Type B pancreatic cell (in vitro differentiated cells): ENCODE measurements at regions not wholly inside any gene's neighbourhood (a gene's known extent, or its start where the extent isn't known, plus 50 kb on each side); places are given as distances from the start of the nearest gene placed in this dataset.

ENCODE experiments used
- DNase-seq: peaks from one replicate; pipeline ENCODE4 v3.0.0; 2021; ENCODE audit warnings: mixed read lengths; ENCODE audit not compliant: unreplicated experiment; ENCODE audit errors: extremely low spot score
- H3K27ac Mint-ChIP-seq: 2 replicates; pipeline ENCODE4 v1.8.0; 2021; ENCODE audit warnings: mild to moderate bottlenecking, mixed read lengths
- H3K27me3 Mint-ChIP-seq: 2 replicates; pipeline ENCODE4 v1.8.0; 2021; ENCODE audit warnings: mixed read lengths
- H3K36me3 Mint-ChIP-seq: 2 replicates; pipeline ENCODE4 v1.8.0; 2021; ENCODE audit warnings: mixed read lengths
- H3K4me1 Mint-ChIP-seq: one replicate; pipeline ENCODE4 v1.8.0; 2021; ENCODE audit warnings: mixed read lengths; ENCODE audit not compliant: unreplicated experiment
- H3K4me3 Mint-ChIP-seq: 2 replicates; pipeline ENCODE4 v1.8.0; 2021; ENCODE audit warnings: mild to moderate bottlenecking, mixed read lengths
- H3K9me3 Mint-ChIP-seq: 2 replicates; pipeline ENCODE4 v1.8.0; 2021; ENCODE audit warnings: mixed read lengths
- CTCF ChIP-seq: fragments of 200-600 bp; sonication (generic); conservative IDR thresholded peaks from 2 replicates; pipeline ENCODE4 v1.5.0; 2021; ENCODE audit warnings: antibody characterized with exemption, mild to moderate bottlenecking

DNA sequence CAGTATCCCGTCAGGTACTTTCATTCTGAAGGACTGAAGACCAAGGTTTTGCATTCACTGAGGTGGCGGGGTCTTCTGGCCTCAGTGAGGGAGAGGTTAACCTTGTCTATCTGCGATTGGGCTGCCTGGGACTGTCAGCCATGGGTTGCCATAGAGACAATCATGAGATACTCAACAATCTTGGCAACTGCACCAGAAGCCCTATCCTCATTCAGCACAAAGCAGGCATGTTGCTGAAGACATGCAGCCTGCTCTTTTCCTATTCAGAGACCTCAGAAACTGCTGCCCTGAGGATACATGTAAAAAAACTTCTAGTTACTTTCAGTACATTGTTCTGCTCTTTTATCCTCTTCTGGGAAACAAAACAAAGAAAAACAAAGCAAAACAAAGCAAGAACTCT, 146.3 kb upstream of the PIRT start:
- TF ChIP-seq CTCF = no peak
- no peak overlapping the region for H3K27ac Mint-ChIP-seq
- H3K36me3 Mint-ChIP-seq = no peaks in the 10 kb centered on the region
- H3K9me3 Mint-ChIP-seq = no peaks in the 10 kb centered on the region
- peaks cover 3% of the 10 kb centered on the region for H3K27me3 Mint-ChIP-seq
- H3K4me1 Mint-ChIP-seq = no peaks in the 10 kb centered on the region
- no peak overlapping the region for H3K4me3 Mint-ChIP-seq
- DNase-seq = no peak

DNA sequence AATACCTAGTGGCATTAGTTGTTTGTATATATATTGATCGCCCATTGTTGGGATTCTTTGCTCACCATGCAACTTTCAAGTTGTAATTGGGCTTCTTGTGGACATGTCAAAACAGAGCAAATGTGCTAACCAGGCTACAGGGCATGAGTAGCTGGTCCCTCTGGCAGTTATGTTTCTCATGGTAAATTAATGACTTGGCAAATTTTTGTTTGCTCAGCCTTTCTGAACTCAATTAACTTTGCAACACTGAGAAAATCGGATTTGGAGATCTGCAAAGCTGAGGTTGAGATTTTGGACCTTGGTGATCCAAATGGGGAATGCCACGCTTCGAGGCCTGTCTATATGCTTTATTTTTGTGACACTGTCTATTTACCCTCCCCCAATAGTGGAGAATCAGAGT, 138.5 kb upstream of the PIRT start:
- TF ChIP-seq CTCF = no peak
- H3K36me3 Mint-ChIP-seq = no peaks in the 10 kb centered on the region
- H3K4me1 Mint-ChIP-seq = no peaks in the 10 kb centered on the region
- H3K9me3 Mint-ChIP-seq = no peaks in the 10 kb centered on the region
- no peak overlapping the region for H3K27ac Mint-ChIP-seq
- H3K27me3 Mint-ChIP-seq = peaks cover 13% of the 10 kb centered on the region
- H3K4me3 Mint-ChIP-seq = no peak overlapping the region
- no peak for DNase-seq

DNA sequence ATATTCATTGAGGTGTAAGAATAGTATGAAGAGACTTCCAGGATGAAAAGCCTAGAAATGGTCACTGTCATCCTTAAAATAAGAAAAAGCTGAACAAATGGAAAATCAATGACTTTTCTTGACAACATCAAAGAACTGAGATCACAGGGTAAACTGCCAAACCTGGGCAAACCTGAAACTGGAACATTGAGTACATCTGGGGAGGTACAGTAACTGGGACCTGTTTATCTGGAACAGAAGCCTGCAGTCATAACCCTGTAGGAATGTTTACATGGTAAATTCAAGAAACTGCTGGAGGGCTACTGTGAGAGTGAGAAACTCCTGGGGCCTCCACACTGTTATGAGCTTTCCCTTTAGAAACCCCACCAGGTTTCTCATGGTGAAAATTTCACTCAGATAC, 130.1 kb upstream of the PIRT start:
- DNase-seq = no peak
- Mint-ChIP-seq H3K27ac (no peak overlapping the region), H3K9me3 (peaks cover 4% of the 10 kb centered on the region)

DNA sequence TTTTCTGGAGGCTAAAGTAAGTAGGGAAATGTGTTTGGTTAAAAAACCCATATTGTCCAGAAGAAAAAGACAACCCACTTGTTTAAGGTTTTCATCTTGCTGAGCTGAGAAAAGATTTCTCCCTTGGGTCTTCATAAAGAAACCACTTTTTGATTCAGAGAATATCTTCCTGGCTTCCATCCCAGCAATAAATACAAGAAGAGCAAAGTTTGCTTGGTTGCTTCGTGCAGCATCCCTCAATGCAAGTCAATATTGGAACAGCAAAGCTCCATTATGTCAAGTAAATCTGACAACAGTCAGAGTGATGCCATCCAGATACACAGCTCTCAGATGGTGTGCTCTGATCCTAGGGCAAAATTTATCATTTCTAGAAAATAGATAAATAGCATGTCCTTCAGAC, 118.9 kb upstream of the PIRT start:
- H3K27me3 Mint-ChIP-seq = peaks cover 4% of the 10 kb centered on the region
- DNase-seq = no peak
- H3K4me3 Mint-ChIP-seq = no peak overlapping the region
- no peaks in the 10 kb centered on the region for H3K36me3 Mint-ChIP-seq
- H3K9me3 Mint-ChIP-seq = no peaks in the 10 kb centered on the region
- no peak overlapping the region for H3K27ac Mint-ChIP-seq
- no peaks in the 10 kb centered on the region for H3K4me1 Mint-ChIP-seq
- no peak for TF ChIP-seq CTCF

More for the DNA sequence above, 130.1 kb upstream of the PIRT start:
- Mint-ChIP-seq H3K36me3 (no peaks in the 10 kb centered on the region), H3K27me3 (no peaks in the 10 kb centered on the region), H3K4me3 (no peak overlapping the region), H3K4me1 (no peaks in the 10 kb centered on the region)
- TF ChIP-seq CTCF = no peak

- Mint-ChIP-seq H3K36me3 (no peaks in the 10 kb centered on the region), H3K4me3 (no peak overlapping the region), H3K4me1 (no peaks in the 10 kb centered on the region), H3K27ac (no peak overlapping the region), H3K27me3 (peaks cover 31% of the 10 kb centered on the region), H3K9me3 (no peaks in the 10 kb centered on the region)
- no peak for TF ChIP-seq CTCF
- no peak for DNase-seq
These were observed 106.9 kb upstream of the PIRT start for GRCh38 chr17:10944819-10945218.

DNA sequence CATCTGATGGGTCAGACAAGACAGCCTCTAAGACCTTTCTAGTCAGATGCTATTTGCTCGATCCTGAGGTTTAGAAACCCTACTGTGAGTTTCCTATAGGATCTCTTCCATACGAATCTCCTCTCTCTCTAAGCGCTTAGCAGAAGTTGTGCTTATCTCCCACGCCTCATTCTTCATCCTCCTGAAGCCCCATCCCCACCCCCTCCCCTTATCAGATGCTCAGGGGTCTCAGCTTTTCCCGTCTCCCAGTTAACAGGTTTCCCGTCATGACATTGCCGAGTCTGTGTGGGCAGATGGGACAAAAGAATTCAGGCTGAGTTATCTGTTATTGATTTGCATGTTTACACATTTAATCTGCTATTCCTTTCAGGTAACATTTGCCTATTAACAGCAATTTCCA, 99.0 kb upstream of the PIRT start:
- no peaks in the 10 kb centered on the region for H3K36me3 Mint-ChIP-seq
- no peaks in the 10 kb centered on the region for H3K4me1 Mint-ChIP-seq
- no peak overlapping the region for H3K4me3 Mint-ChIP-seq
- no peak overlapping the region for H3K27ac Mint-ChIP-seq
- TF ChIP-seq CTCF = no peak
- DNase-seq = no peak
- no peaks in the 10 kb centered on the region for H3K9me3 Mint-ChIP-seq
- H3K27me3 Mint-ChIP-seq = peaks cover 27% of the 10 kb centered on the region
